Upper lobe of left lung (tissue), 6 donors: ENCODE measurements at regions not wholly inside any gene's neighbourhood (a gene's known extent, or its start where the extent isn't known, plus 50 kb on each side); places are given as distances from the start of the nearest gene placed in this dataset.

Source experiments
- ATAC-seq, 2 donors: fragments of 200-7000 bp; cut with Tn5 transposase; one replicate each; pipeline ENCODE4 v1.9.1; 2022; ENCODE audit warnings: mild to moderate bottlenecking in 2 of 2, moderate library complexity in 2 of 2; ENCODE audit not compliant: low FRiP score in 2 of 2
- DNase-seq, 2 donors: peaks; one replicate each; pipeline ENCODE4 v3.0.0-alpha.2; 2019 to 2020
- H3K27ac ChIP-seq, 4 donors: fragments of 200-600 bp; sonication (generic); one replicate each; pipeline ENCODE4 v1.5.1; 2016 to 2019
- H3K27me3 ChIP-seq, 4 donors: fragments of 200-600 bp; sonication (generic); one replicate each; pipeline ENCODE4 v1.5.1; 2017 to 2019
- H3K36me3 ChIP-seq, 4 donors: fragments of 200-600 bp; sonication (generic); one replicate each; pipeline ENCODE4 v1.5.1; 2016 to 2019
- H3K4me1 ChIP-seq, 4 donors: fragments of 200-600 bp; sonication (generic); one replicate each; pipeline ENCODE4 v1.5.1; 2018 to 2019
- H3K4me3 ChIP-seq, 4 donors: fragments of 200-600 bp; sonication (generic); one replicate each; pipeline ENCODE4 v1.5.1; 2017 to 2019; ENCODE audit warnings: mild to moderate bottlenecking in 2 of 4, moderate library complexity in 1 of 4
- H3K9me3 ChIP-seq, 4 donors: fragments of 200-600 bp; sonication (generic); one replicate each; pipeline ENCODE4 v1.5.1; 2018 to 2019
- CTCF ChIP-seq, 6 experiments: fragments of 450-650 bp in 4 of 6; fragments of 200-600 bp in 2 of 6; sonication (generic) in 2 of 6; IDR thresholded peaks; one replicate each; pipeline ENCODE4 v1.5.1; 2016 to 2019; ENCODE audit warnings: antibody characterized with exemption in 6 of 6
- EP300 ChIP-seq, 4 donors: sonication (generic); formaldehyde crosslinking; IDR thresholded peaks; one replicate each; pipeline ENCODE4 v1.5.1; 2017; ENCODE audit warnings: antibody characterized with exemption in 4 of 4, control low read depth in 2 of 4
- POLR2A ChIP-seq, 4 donors: fragments of 450-650 bp; IDR thresholded peaks; one replicate each; pipeline ENCODE4 v1.5.1; 2016 to 2017; ENCODE audit warnings: antibody characterized with exemption in 4 of 4, mild to moderate bottlenecking in 2 of 4
- POLR2AphosphoS5 ChIP-seq, 2 donors: sonication (generic); formaldehyde crosslinking; IDR thresholded peaks; one replicate each; pipeline ENCODE4 v1.5.1; 2017; ENCODE audit warnings: antibody characterized with exemption in 2 of 2
- WGBS, 2 donors: methylation state at CpG; one replicate each; pipeline ENCODE4 v1.1.5; 2017 to 2018; 5-methylcytosine and 5-hydroxymethylcytosine counted together
- donor health status: DM: no; HTN: no; CAD: no; lungs with moderate emphysema.
- donor health status: DM: no; HTN: yes; CAD: no; lungs with severe emphysema.

- Histone ChIP-seq H3K4me1 (peaks cover 0 to 7% (median under 1%) of the 10 kb centered on the region in 4 donors), H3K9me3 (no peaks in the 10 kb centered on the region), H3K27ac (no peak overlapping the region), H3K27me3 (no peaks in the 10 kb centered on the region), H3K36me3 (no peaks in the 10 kb centered on the region), H3K4me3 (no peak overlapping the region)
- WGBS, 2 donors = 65 to 71% methylated on average over 3 of the region's 3 CpGs
- DNase-seq (no peak), ATAC-seq (no peak)
- TF ChIP-seq POLR2AphosphoS5 (IDR thresholded peaks at IDR 0.05) (no peak), CTCF (IDR thresholded peaks at IDR 0.05) (no peak), POLR2A (IDR thresholded peaks at IDR 0.05) (no peak), EP300 (IDR thresholded peaks at IDR 0.05) (no peak)
Observed at GRCh38 chr16:54511222-54511731, 224.7 kb upstream of the IRX3 start.

- WGBS, 2 donors = 77 to 79% methylated on average over 10 of the region's 10 CpGs
- H3K9me3 ChIP-seq = no peaks in the 10 kb centered on the region
- H3K36me3 ChIP-seq = no peaks in the 10 kb centered on the region
- H3K27me3 ChIP-seq = no peaks in the 10 kb centered on the region
- ATAC-seq = no peak
- peak in 1 of 2 donors; percentile 21 for DNase-seq
- peaks cover 0 to 12% (median 3%) of the 10 kb centered on the region in 4 donors for H3K4me1 ChIP-seq
- TF ChIP-seq POLR2AphosphoS5 (IDR thresholded peaks at IDR 0.05) = no peak
- H3K4me3 ChIP-seq = no peak overlapping the region
- no peak overlapping the region for H3K27ac ChIP-seq
Observed at GRCh38 chr16:54510685-54511221, 224.2 kb upstream of the IRX3 start.

- no peak for TF ChIP-seq CTCF (IDR thresholded peaks at IDR 0.05)
- no peak for TF ChIP-seq EP300 (IDR thresholded peaks at IDR 0.05)
- no peak for TF ChIP-seq POLR2A (IDR thresholded peaks at IDR 0.05)
- no peak for TF ChIP-seq POLR2AphosphoS5 (IDR thresholded peaks at IDR 0.05)
- Histone ChIP-seq H3K4me3 (no peak overlapping the region), H3K9me3 (no peaks in the 10 kb centered on the region), H3K4me1 (peaks cover 0 to 25% (median 5%) of the 10 kb centered on the region in 4 donors), H3K36me3 (no peaks in the 10 kb centered on the region), H3K27me3 (no peaks in the 10 kb centered on the region), H3K27ac (no peak overlapping the region)
- DNase-seq (no peak), ATAC-seq (no peak)
- 59 to 62% methylated on average over 11 of the region's 11 CpGs for WGBS, 2 donors
Observed at GRCh38 chr16:54509456-54509855, 222.9 kb upstream of the IRX3 start.

GRCh38 chr16:54508351-54508750 is 221.8 kb upstream of the IRX3 start:
- no peak overlapping the region for H3K27ac ChIP-seq
- H3K4me3 ChIP-seq = no peak overlapping the region
- DNase-seq (no peak), ATAC-seq (no peak)
- H3K4me1 ChIP-seq = peaks cover 0 to 25% (median 12%) of the 10 kb centered on the region in 4 donors
- H3K36me3 ChIP-seq = no peaks in the 10 kb centered on the region
- H3K9me3 ChIP-seq = no peaks in the 10 kb centered on the region
- TF ChIP-seq POLR2AphosphoS5 (IDR thresholded peaks at IDR 0.05) = no peak
- no peak for TF ChIP-seq EP300 (IDR thresholded peaks at IDR 0.05)
- no peak for TF ChIP-seq POLR2A (IDR thresholded peaks at IDR 0.05)
- no peak for TF ChIP-seq CTCF (IDR thresholded peaks at IDR 0.05)
- H3K27me3 ChIP-seq = no peaks in the 10 kb centered on the region
- WGBS, 2 donors = 68 to 85% methylated on average over 12 of the region's 12 CpGs

GRCh38 chr16:54506741-54507500 is 220.3 kb upstream of the IRX3 start:
- Histone ChIP-seq H3K27ac (peak overlapping the region in 1 of 4 donors; percentile 12), H3K4me3 (peak overlapping the region in 1 of 4 donors; percentile 4), H3K27me3 (no peaks in the 10 kb centered on the region), H3K36me3 (no peaks in the 10 kb centered on the region), H3K9me3 (no peaks in the 10 kb centered on the region), H3K4me1 (peaks cover 0 to 25% (median 15%) of the 10 kb centered on the region in 4 donors)
- no peak for ATAC-seq
- TF ChIP-seq EP300 (IDR thresholded peaks at IDR 0.05) (no peak), POLR2A (IDR thresholded peaks at IDR 0.05) (no peak), POLR2AphosphoS5 (IDR thresholded peaks at IDR 0.05) (no peak), CTCF (IDR thresholded peaks at IDR 0.05) (no peak)
- peak in 1 of 2 donors; percentile 27 for DNase-seq
- 36 to 39% methylated on average over 11 of the region's 11 CpGs for WGBS, 2 donors
